Amniotic stem cell (primary cell): ENCODE measurements at regions not wholly inside any gene's neighbourhood (a gene's known extent, or its start where the extent isn't known, plus 50 kb on each side); places are given as distances from the start of the nearest gene placed in this dataset.
A peak's percentile ranks its signal among the peaks of the same experiment; 100 is the strongest.

Source experiments
- DNase-seq: peaks from one replicate; lab custom pipeline; 2025; lab: John Stamatoyannopoulos, UW

- DNase-seq = no peak
Measured at GRCh38 chr6:120096696-120097260, 747.2 kb upstream of the MAN1A1 start.

GRCh38 chr6:120083186-120083585, 733.6 kb upstream of the MAN1A1 start:
- no peak for DNase-seq

- no peak for DNase-seq
Measured at GRCh38 chr6:120077489-120077888, 727.9 kb upstream of the MAN1A1 start.

GRCh38 chr6:120058410-120058809, 708.8 kb upstream of the MAN1A1 start:
- DNase-seq = no peak

- DNase-seq = no peak
Measured at GRCh38 chr6:120056085-120056484, 706.5 kb upstream of the MAN1A1 start.

GRCh38 chr6:120055071-120055470, 705.5 kb upstream of the MAN1A1 start:
- DNase-seq = no peak

- no peak for DNase-seq
Measured at GRCh38 chr6:120039664-120040063, 690.1 kb upstream of the MAN1A1 start.

GRCh38 chr6:120031837-120032236, 682.3 kb upstream of the MAN1A1 start:
- no peak for DNase-seq

- no peak for DNase-seq
Measured at GRCh38 chr6:120026791-120027190, 677.2 kb upstream of the MAN1A1 start.

- DNase-seq = no peak
Measured at GRCh38 chr6:120010075-120010474, 660.5 kb upstream of the MAN1A1 start.

- no peak for DNase-seq
Measured at GRCh38 chr6:120005292-120005976, 655.9 kb upstream of the MAN1A1 start.

GRCh38 chr6:119986934-119987549, 637.5 kb upstream of the MAN1A1 start:
- DNase-seq = no peak

- no peak for DNase-seq
Measured at GRCh38 chr6:119985952-119986736, 636.6 kb upstream of the MAN1A1 start.

- no peak for DNase-seq
Measured at GRCh38 chr6:119980802-119981201, 631.2 kb upstream of the MAN1A1 start.

GRCh38 chr6:119979862-119980261, 630.3 kb upstream of the MAN1A1 start:
- DNase-seq = no peak

GRCh38 chr6:119978274-119978889, 628.8 kb upstream of the MAN1A1 start:
- peak; percentile 5 for DNase-seq

GRCh38 chr6:119974430-119975159, 625.0 kb upstream of the MAN1A1 start:
- DNase-seq = no peak

- no peak for DNase-seq
Measured at GRCh38 chr6:119966484-119966883, 616.9 kb upstream of the MAN1A1 start.

GRCh38 chr6:119965900-119966299, 616.3 kb upstream of the MAN1A1 start:
- no peak for DNase-seq

- no peak for DNase-seq
Measured at GRCh38 chr6:119965008-119965407, 615.4 kb upstream of the MAN1A1 start.

GRCh38 chr6:119962505-119962904, 612.9 kb upstream of the MAN1A1 start:
- DNase-seq = no peak

GRCh38 chr6:119961450-119961849, 611.9 kb upstream of the MAN1A1 start:
- DNase-seq = no peak
